PFSK-1 (cell line): ENCODE measurements at regions not wholly inside any gene's neighbourhood (a gene's known extent, or its start where the extent isn't known, plus 50 kb on each side); places are given as distances from the start of the nearest gene placed in this dataset.

Source experiments
- FOXP2 ChIP-seq: optimal IDR thresholded peaks from 2 replicates; pipeline ENCODE3; 2011; ENCODE audit warnings: borderline replicate concordance, control low read depth, inconsistent platforms; ENCODE audit not compliant: insufficient read depth; ENCODE audit errors: extremely low read length, extremely low read depth
- POLR2AphosphoS5 ChIP-seq: IDR thresholded peaks from 2 replicates; pipeline ENCODE4 v1.6.1; 2012; ENCODE audit warnings: low read depth, mild to moderate bottlenecking, control low read depth, low read length, moderate library complexity
- SIN3A ChIP-seq: IDR thresholded peaks from 2 replicates; pipeline ENCODE4 v1.6.1; 2012; ENCODE audit warnings: mild to moderate bottlenecking, low read length, moderate library complexity, borderline replicate concordance; ENCODE audit not compliant: insufficient read depth
- TAF1 ChIP-seq: IDR thresholded peaks from 2 replicates; pipeline ENCODE4 v1.6.1; 2012; ENCODE audit warnings: low read length, control low read depth, borderline replicate concordance; ENCODE audit not compliant: insufficient read depth
- TF ChIP-seq, protein P1 (sequence below), 2 experiments: IDR thresholded peaks; 2 replicates each; pipeline versions ENCODE4 v1.6.1 to v1.8.0; 2011 to 2012; ENCODE audit warnings: low read depth in 2 of 2, low read length in 2 of 2, control low read depth in 1 of 2, inconsistent platforms in 1 of 2, mild to moderate bottlenecking in 1 of 2, moderate library complexity in 1 of 2; ENCODE audit not compliant: insufficient read depth in 1 of 2

- TF ChIP-seq POLR2AphosphoS5 (no peak), SIN3A (no peak), FOXP2 (no peak), TAF1 (no peak)
- TF ChIP-seq, protein P1, sequence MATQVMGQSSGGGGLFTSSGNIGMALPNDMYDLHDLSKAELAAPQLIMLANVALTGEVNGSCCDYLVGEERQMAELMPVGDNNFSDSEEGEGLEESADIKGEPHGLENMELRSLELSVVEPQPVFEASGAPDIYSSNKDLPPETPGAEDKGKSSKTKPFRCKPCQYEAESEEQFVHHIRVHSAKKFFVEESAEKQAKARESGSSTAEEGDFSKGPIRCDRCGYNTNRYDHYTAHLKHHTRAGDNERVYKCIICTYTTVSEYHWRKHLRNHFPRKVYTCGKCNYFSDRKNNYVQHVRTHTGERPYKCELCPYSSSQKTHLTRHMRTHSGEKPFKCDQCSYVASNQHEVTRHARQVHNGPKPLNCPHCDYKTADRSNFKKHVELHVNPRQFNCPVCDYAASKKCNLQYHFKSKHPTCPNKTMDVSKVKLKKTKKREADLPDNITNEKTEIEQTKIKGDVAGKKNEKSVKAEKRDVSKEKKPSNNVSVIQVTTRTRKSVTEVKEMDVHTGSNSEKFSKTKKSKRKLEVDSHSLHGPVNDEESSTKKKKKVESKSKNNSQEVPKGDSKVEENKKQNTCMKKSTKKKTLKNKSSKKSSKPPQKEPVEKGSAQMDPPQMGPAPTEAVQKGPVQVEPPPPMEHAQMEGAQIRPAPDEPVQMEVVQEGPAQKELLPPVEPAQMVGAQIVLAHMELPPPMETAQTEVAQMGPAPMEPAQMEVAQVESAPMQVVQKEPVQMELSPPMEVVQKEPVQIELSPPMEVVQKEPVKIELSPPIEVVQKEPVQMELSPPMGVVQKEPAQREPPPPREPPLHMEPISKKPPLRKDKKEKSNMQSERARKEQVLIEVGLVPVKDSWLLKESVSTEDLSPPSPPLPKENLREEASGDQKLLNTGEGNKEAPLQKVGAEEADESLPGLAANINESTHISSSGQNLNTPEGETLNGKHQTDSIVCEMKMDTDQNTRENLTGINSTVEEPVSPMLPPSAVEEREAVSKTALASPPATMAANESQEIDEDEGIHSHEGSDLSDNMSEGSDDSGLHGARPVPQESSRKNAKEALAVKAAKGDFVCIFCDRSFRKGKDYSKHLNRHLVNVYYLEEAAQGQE (IDR thresholded peaks at IDR 0.05; ENCODE audit: insufficient read depth in 1 of 2, low read depth in 2 of 2, low read length in 2 of 2), result no peak
Observed at GRCh38 chrX:42615161-42615563, 162.8 kb downstream of the PPP1R2C start.

- no peak for TF ChIP-seq POLR2AphosphoS5
- TF ChIP-seq, protein P1 (IDR thresholded peaks at IDR 0.05; ENCODE audit: insufficient read depth in 1 of 2, low read depth in 2 of 2, low read length in 2 of 2), result no peak
- no peak for TF ChIP-seq TAF1
- no peak for TF ChIP-seq FOXP2
- TF ChIP-seq SIN3A, result no peak
Observed at GRCh38 chrX:42606591-42606990, 171.4 kb downstream of the PPP1R2C start.

DNA sequence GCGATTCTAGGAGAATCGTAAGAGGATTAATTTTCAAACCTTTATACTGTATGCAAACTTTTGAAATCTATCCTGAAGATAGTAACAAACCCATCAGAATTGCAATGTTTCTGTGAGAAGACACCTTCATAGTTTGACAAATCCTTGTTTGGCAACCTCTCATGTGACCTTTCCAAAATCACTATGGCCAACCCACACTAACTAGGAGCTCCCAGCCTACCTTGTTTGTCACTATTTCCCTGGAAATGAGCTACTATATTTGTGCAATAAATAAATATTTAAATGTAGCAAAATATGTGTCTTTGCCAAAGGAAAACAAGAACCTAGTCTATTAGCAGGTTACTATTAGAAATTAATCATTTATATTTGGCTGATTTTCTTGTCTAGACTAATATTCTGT lies 173.7 kb downstream of the PPP1R2C start:
- TF ChIP-seq FOXP2 (no peak), TAF1 (no peak), POLR2AphosphoS5 (no peak), SIN3A (no peak)
- TF ChIP-seq, protein P1 (IDR thresholded peaks at IDR 0.05; ENCODE audit: insufficient read depth in 1 of 2, low read depth in 2 of 2, low read length in 2 of 2), result no peak

DNA sequence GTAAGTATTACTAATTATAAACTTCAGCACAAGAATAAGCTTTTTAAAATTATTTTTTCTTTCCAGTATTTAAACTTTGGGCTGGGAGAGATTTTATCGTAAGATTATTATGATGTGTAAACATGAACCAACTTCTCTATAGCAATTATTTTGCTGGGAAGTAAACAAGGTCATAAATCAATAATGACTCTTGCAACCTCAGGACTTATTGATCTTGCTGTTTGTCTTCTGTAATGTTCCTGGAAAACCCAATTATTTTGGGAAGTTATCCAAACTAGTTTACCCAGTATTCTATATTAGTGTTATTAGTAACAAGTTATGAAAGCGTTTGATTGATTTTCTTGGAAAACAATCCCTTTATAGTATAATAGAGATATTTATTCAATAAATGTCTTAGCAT lies 174.9 kb downstream of the PPP1R2C start:
- TF ChIP-seq, protein P1 (IDR thresholded peaks at IDR 0.05; ENCODE audit: insufficient read depth in 1 of 2, low read depth in 2 of 2, low read length in 2 of 2), result no peak
- TF ChIP-seq POLR2AphosphoS5, result no peak
- no peak for TF ChIP-seq FOXP2
- TF ChIP-seq TAF1, result no peak
- no peak for TF ChIP-seq SIN3A

- TF ChIP-seq TAF1, result no peak
- no peak for TF ChIP-seq SIN3A
- TF ChIP-seq FOXP2, result no peak
- TF ChIP-seq, protein P1 (IDR thresholded peaks at IDR 0.05; ENCODE audit: insufficient read depth in 1 of 2, low read depth in 2 of 2, low read length in 2 of 2), result no peak
- no peak for TF ChIP-seq POLR2AphosphoS5
Observed at GRCh38 chrX:42602566-42602965, 175.4 kb downstream of the PPP1R2C start.
